IMR-90 (cell line): ENCODE measurements at regions not wholly inside any gene's neighbourhood (a gene's known extent, or its start where the extent isn't known, plus 50 kb on each side); places are given as distances from the start of the nearest gene placed in this dataset.
"Not testable (repeated sequence)": the region's sequence is repeated elsewhere in the genome, so short reads cannot be mapped to it uniquely, and the experiment has no call there.

Experiments
- CTCF ChIP-seq: conservative IDR thresholded peaks from 2 replicates; pipeline ENCODE4 v1.5.1; 2012; ENCODE audit warnings: mild to moderate bottlenecking, low read depth, low read length, improper control_type of control experiment
- FOS ChIP-seq: fragments of 150-350 bp; IDR thresholded peaks from 2 replicates; pipeline ENCODE4 v1.6.1; 2016; ENCODE audit warnings: low read depth, low read length
- POLR2A ChIP-seq: IDR thresholded peaks from 2 replicates; pipeline ENCODE4 v1.6.1; 2012; ENCODE audit warnings: mild to moderate bottlenecking, low read depth, low read length
- SMC3 ChIP-seq: fragments of 150-350 bp; IDR thresholded peaks from 2 replicates; pipeline ENCODE4 v1.6.1; 2016; ENCODE audit warnings: low read depth, mild to moderate bottlenecking, antibody characterized with exemption, low read length, moderate library complexity
- USF2 ChIP-seq: fragments of 150-350 bp; IDR thresholded peaks from 2 replicates; pipeline ENCODE4 v1.6.1; 2017; ENCODE audit warnings: mild to moderate bottlenecking, antibody characterized with exemption, low read length, low read depth

DNA sequence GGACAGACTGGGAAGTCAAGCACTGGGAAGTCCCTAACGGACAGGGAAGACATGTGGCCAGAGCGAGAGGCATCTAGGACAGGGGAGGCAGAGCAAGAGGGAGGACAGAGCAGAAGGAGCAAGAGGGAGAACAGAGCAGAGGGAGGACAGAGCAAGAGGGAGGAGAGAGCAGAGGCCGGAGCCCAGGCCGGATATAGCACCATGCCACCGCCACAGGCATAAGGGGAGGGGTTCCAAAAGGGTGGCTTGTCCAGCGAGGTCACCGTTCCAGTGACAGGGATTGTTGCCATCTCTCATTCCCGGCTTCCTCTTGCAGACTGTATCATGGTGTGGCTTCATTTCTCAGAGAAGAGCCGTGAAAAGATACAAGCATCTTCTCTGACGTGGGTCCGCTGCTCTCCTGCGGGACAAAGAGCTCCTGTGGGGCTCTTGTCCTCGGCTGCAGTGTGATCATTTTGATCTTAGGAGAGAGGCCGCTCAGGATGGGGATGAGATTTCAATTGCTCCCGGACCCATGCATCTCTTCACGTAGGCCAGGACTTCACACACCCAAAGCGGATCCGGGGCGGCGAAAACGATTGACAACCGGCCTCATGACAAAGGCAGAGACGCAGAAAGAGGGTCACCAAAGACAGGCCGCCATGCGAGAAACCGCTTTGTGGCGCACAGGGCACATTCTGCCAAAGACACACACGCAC is 160.6 kb upstream of the ZNF337 start:
- not testable (repeated sequence) for TF ChIP-seq CTCF, SMC3, POLR2A, USF2, FOS
